ENCODE measurements at regions not wholly inside any gene's neighbourhood (a gene's known extent, or its start where the extent isn't known, plus 50 kb on each side); places are given as distances from the start of the nearest gene placed in this dataset.

DNA sequence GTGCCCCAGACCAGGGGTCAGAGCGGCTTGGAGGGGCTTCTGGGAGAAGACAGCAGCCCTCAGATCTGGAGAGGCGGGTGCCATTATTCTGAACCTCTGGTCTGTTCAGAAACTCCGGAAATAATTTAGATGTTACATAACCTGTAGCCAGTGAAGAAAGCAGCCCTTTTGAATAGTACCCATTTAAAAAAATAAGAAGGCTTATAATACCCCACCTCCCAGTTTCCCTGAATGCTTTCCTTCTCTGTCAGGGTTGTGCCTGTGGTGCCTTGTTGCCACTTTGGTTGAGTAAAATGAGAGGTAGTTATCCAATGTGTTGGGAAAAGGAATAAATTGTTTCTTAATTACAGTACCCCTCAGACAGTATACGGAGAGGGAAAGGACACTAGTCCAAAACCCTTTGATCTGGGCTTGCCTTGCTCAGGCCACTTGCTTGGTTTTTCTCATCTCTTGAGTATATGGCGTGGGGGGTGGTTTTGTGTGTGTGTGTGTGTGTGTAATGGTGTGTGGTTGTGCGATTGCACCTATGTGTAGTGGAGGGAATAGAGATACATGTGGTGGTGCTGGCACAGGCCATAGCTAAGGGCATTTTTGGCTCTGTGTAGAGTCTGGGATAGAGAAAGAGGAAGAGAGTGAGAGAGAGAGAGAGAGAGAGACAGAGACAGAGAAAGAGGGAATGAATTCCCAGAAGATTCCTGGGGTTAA lies 59.1 kb upstream of the TLR4 start:
- TF ChIP-seq POLR2AphosphoS5 (IDR thresholded peaks at IDR 0.05; ENCODE audit: low read depth, low read length), result no peak
- TF ChIP-seq POLR2A (IDR thresholded peaks at IDR 0.05; ENCODE audit: low read depth, low read length), result no peak
- TF ChIP-seq TAF1 (IDR thresholded peaks at IDR 0.05; ENCODE audit: borderline replicate concordance, low read depth, low read length), result no peak

Measured in GM12892 (cell line).